HuH-7 (cell line): ENCODE measurements at regions not wholly inside any gene's neighbourhood (a gene's known extent, or its start where the extent isn't known, plus 50 kb on each side); places are given as distances from the start of the nearest gene placed in this dataset.
"Not testable (repeated sequence)": the region's sequence is repeated elsewhere in the genome, so short reads cannot be mapped to it uniquely, and the experiment has no call there.

Experiments
- DNase-seq: peaks from one replicate; pipeline ENCODE4 v3.0.0; 2011; ENCODE audit warnings: low spot score

- no peak for DNase-seq
Measured at GRCh38 chr20:48126227-48126740, 341.0 kb upstream of the SULF2 start.

- no peak for DNase-seq
Measured at GRCh38 chr20:48124960-48125359, 339.7 kb upstream of the SULF2 start.

GRCh38 chr20:48124181-48124782, 339.0 kb upstream of the SULF2 start:
- no peak for DNase-seq

- DNase-seq, result no peak
Measured at GRCh38 chr20:48120120-48120519, 334.8 kb upstream of the SULF2 start.

GRCh38 chr20:48119389-48119788, 334.1 kb upstream of the SULF2 start:
- DNase-seq, result not testable (repeated sequence)

GRCh38 chr20:48115502-48115901, 330.2 kb upstream of the SULF2 start:
- no peak for DNase-seq

- no peak for DNase-seq
Measured at GRCh38 chr20:48107560-48107959, 322.3 kb upstream of the SULF2 start.

GRCh38 chr20:48106428-48106827, 321.1 kb upstream of the SULF2 start:
- DNase-seq, result no peak

DNA sequence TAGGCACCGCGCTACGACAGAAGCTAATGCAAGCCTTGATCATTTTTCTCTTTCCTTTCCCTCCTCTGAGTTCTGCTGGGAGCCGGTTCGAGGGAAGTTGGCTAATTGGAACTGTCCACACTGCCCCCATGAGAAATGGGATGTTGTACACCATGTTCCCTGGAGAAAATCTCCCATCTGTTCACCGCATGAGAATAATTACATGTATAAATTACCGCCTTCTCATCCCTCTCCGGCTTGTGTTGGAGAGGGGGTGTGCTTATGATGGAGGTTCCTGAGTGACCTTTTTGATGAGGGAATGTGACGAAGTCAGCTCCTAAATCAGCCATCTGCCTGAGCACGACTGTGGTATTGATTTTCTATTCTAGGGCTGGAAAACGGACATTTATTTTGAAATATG, 320.2 kb upstream of the SULF2 start:
- no peak for DNase-seq

DNA sequence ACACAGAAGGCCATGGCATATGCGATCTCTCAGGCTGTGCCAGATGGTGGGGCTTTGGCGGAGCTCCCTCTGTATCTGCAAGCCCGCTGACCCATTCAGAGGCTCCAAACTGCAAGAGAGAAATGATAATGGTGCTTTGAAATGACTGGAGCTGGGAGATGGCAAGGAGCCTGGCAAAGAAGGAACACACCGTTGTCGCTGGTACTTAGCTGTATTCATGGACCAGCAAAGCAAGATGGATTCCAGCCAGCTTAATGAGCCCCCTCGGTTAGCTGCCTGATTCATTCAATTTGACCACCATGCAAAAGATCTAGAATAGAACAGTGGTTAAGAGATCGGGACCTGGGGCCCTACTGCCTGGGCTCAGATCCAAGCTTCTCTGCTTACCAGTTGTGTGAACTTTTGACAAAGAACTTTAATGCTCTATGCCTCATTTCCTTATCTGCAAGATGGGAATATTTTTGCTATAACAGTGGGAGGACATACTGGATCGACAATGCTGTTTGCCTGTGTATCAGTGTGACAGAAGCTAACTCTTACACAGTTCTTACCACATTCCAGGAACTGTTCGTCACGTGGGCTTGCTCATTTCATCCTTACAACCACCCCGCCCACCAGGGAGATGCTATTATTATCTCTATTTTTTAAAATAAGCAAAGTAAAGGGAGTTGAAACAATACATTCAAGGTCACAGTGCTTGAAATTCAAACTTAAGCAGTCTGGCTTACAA, 317.8 kb upstream of the SULF2 start:
- no peak for DNase-seq

DNA sequence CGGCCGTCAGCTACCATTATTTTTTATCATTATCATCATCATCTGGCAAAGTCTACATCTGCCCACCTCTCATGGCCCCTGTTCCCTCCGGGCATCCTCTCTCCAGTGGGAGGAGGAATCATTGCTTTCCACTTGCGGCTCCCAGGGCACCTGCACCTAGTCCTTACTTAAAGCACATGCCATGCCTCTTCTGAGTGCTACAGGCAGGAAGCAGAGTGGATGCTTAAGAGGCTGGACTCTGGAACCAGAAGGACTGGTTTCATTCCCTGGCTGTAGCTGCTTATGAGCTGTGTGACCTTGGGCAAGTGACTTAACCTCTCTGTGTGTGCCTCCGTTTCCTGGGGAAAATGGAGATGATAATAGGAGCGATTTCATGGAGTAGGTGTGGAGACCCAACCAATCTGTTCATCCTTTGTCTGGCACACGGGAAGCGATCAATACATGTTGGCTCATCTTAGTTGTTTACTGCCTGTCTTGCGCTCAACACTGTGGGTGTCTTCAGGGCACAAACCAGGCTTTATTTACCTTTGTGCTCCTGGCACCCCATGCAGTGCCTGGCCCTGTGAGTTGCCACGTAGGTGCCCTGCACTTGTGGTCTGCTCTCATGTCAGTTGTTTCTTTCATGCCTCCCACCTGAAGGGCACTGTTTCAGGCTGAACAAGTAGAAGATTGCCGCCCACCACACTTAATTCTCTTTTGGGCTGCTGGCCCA, 317.0 kb upstream of the SULF2 start:
- DNase-seq, result no peak

DNA sequence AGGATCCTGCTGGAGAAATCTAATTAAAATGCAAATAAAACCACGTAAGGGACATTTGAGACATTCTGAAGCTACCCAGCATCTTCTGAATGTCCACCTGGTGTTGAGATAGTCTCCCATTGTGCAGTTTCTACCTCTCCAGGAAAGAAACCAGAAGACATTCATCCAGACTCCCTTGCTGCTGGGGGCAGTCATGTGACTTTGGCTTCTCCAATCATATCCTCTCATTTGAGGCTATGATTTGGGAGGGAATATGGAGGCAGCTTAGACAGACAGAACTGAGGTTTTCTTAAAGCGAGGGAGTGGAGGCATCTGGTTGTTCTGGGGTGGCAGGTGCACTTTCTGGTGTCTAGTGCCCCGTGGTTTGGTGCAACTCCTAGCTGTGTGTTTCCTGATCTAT, 315.2 kb upstream of the SULF2 start:
- DNase-seq, result no peak

GRCh38 chr20:48098866-48099265, 313.6 kb upstream of the SULF2 start:
- no peak for DNase-seq

DNA sequence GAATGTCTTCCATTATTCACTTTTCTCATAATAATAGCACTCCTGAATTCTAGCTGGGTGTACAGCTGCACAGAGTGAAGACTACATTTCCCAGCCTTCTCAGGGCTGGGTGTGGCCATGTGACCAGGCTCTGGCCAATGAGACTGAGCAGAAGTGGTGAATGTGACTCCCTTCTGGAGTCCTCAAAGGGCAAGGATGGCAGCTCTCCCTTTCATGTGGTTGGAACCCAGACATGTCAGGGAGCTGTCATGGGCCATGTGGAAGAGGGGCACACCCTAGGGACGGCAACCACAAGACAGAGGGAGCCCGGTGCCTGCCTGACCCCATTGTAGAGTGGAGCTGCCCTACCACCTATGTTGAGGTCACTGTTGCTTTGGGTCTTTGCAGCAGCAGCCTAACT, 312.8 kb upstream of the SULF2 start:
- no peak for DNase-seq

GRCh38 chr20:48096957-48097890, 311.9 kb upstream of the SULF2 start:
- DNase-seq, result no peak

DNA sequence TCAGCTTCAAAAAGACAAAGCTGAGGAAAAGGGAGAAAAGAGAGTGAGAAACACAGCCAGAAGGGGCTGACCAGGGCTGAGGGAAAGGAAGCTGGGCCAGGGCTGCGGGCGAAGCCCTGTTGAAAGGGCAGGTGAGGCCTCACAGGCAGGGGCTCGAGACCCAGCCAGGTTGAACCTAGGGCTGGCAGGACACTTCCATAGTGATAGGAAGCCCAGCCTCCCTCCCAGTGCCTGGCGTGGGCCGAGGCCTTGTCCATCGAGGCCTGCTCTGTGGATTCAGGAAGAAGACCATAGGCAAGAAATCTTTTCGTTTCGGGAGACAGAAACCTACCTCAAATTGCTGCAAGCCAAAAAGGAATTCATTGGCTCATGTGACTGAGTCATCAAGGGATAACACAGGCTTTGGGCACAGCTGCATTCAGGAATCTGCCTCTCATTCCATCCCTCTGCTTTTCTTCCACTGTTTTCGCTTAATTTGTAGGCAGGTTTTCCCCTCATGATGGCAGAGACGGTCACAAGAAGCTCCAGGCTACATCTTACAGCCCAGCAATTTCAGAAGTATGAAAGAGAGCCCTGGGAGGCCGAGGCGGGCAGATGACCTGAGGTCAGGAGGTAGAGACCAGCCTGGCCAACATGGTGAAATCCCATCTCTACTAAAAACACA, 311.1 kb upstream of the SULF2 start:
- DNase-seq, result no peak

- no peak for DNase-seq
Measured at GRCh38 chr20:48094944-48095343, 309.7 kb upstream of the SULF2 start.

- no peak for DNase-seq
Measured at GRCh38 chr20:48094196-48094749, 309.0 kb upstream of the SULF2 start.

DNA sequence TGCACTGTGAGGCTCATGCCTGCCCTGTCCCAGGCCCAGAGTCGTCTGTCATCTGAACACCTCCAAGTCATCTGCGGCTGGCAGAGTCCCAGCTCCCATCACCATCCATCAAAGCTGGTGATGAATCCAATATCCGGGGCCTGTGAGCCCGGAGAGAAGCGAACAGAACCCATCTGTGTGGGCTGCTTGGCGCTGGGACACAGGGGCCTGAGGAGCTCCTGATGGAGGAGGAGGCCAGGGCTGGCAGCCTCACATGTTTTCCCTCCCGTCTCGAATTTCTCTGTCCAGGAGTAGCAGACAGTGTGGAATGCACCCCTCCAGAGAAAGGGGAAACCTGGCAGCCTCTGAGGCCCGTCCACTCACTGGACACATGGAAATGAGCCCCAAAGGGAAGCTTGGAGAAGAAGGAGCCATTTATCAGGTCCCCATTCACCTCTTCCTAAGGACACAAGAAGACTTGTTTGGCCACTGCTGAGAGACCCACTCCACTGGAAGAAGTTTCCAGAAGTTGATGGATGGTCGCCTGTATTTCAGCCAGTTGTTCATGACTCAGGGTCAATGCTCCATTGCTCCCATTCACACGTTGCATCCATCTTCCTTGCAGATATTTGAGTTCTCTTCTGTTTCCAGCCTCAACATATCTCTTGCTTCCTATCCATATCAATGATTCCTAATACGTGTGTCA, 307.5 kb upstream of the SULF2 start:
- DNase-seq, result no peak

GRCh38 chr20:48090784-48091183, 305.5 kb upstream of the SULF2 start:
- DNase-seq, result no peak

DNA sequence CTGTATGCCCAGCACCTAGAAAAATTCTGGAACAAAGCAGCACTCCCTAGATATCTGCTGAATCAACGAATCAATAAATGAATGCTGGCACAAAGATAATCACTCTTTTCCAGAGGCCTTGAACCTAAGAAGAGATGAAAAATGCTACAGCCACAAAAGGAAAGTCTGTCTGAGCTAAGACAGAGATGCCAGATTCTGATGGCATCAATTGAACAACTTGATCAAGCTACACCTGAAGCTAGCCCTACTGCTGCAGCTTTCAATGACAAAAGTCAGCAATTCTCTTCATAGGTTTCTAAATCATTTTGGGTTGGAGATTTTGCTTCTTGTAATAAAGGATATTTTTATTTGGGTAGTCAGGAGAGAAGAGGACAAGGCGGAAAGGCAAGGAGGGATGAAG, 305.0 kb upstream of the SULF2 start:
- DNase-seq, result no peak
